SK-N-SH treated with all-trans-retinoic acid at 6 μM for 48 hours (cell line): ENCODE measurements at regions not wholly inside any gene's neighbourhood (a gene's known extent, or its start where the extent isn't known, plus 50 kb on each side); places are given as distances from the start of the nearest gene placed in this dataset.

Experiments used
- ATAC-seq: fragments of 200-7000 bp; cut with Tn5 transposase; 3 replicates; pipeline ENCODE4 v1.9.1; 2020; ENCODE audit warnings: mild to moderate bottlenecking, moderate library complexity
- ARNTL ChIP-seq: fragments of 450-650 bp; formaldehyde crosslinking; IDR thresholded peaks from 2 replicates; pipeline ENCODE4 v1.5.0; 2020; ENCODE audit warnings: low read depth, mild to moderate bottlenecking, moderate library complexity, borderline replicate concordance
- BACH2 ChIP-seq: fragments of 250-450 bp; sonication (Bioruptor Pico); IDR thresholded peaks from 2 replicates; pipeline ENCODE4 v1.9.0; 2021; ENCODE audit warnings: mild to moderate bottlenecking, borderline replicate concordance
- CREB5 ChIP-seq: fragments of 250-450 bp; sonication (Bioruptor Pico); IDR thresholded peaks from 2 replicates; pipeline ENCODE4 v1.5.1; 2020; ENCODE audit warnings: low read depth, mild to moderate bottlenecking, moderate library complexity
- CSDC2 ChIP-seq: fragments of 250-450 bp; sonication (Bioruptor Pico); IDR thresholded peaks from 2 replicates; pipeline ENCODE4 v1.5.0; 2020; ENCODE audit warnings: mild to moderate bottlenecking, moderate library complexity
- ESRRG ChIP-seq: fragments of 250-450 bp; sonication (Bioruptor Pico); IDR thresholded peaks from 2 replicates; pipeline ENCODE4 v1.6.1; 2021; ENCODE audit warnings: mild to moderate bottlenecking
- GLIS3 ChIP-seq: fragments of 250-450 bp; sonication (Bioruptor Pico); IDR thresholded peaks from 2 replicates; pipeline ENCODE4 v1.5.0; 2020; ENCODE audit warnings: mild to moderate bottlenecking, moderate library complexity
- ISL1 ChIP-seq: fragments of 250-450 bp; sonication (Bioruptor Pico); IDR thresholded peaks from 2 replicates; pipeline ENCODE4 v2.1.2; 2022; ENCODE audit warnings: mild to moderate bottlenecking, moderate library complexity
- OSR1 ChIP-seq: fragments of 250-450 bp; sonication (Bioruptor Pico); IDR thresholded peaks from 2 replicates; pipeline ENCODE4 v1.8.0; 2022; ENCODE audit warnings: moderate library complexity, mild to moderate bottlenecking, inconsistent platforms
- PATZ1 ChIP-seq: fragments of 250-450 bp; sonication (Bioruptor Pico); IDR thresholded peaks from 2 replicates; pipeline ENCODE4 v1.8.0; 2020; ENCODE audit warnings: mild to moderate bottlenecking, moderate library complexity, borderline replicate concordance
- POU6F1 ChIP-seq: fragments of 250-450 bp; sonication (Bioruptor Pico); IDR thresholded peaks from 2 replicates; pipeline ENCODE4 v1.8.0; 2021; ENCODE audit warnings: low read depth, mild to moderate bottlenecking, moderate library complexity, borderline replicate concordance
- PPARA ChIP-seq: fragments of 250-450 bp; sonication (Bioruptor Pico); IDR thresholded peaks from 2 replicates; pipeline ENCODE4 v1.5.0; 2020; ENCODE audit warnings: mild to moderate bottlenecking, borderline replicate concordance
- RARB ChIP-seq: fragments of 250-450 bp; sonication (Bioruptor Pico); IDR thresholded peaks from 2 replicates; pipeline ENCODE4 v1.8.0; 2021; ENCODE audit warnings: mild to moderate bottlenecking, moderate library complexity
- SNAI2 ChIP-seq: fragments of 250-450 bp; sonication (Bioruptor Pico); IDR thresholded peaks from 2 replicates; pipeline ENCODE4 v1.5.0; 2020; ENCODE audit warnings: mild to moderate bottlenecking, moderate library complexity
- TCF4 ChIP-seq: fragments of 250-450 bp; sonication (Bioruptor Pico); IDR thresholded peaks from 2 replicates; pipeline ENCODE4 v1.8.0; 2021; ENCODE audit warnings: mild to moderate bottlenecking, moderate library complexity, borderline replicate concordance
- TOX ChIP-seq: fragments of 250-450 bp; sonication (Bioruptor Pico); IDR thresholded peaks from 2 replicates; pipeline ENCODE4 v1.8.0; 2021; ENCODE audit warnings: mild to moderate bottlenecking, moderate library complexity, borderline replicate concordance
- TSHZ2 ChIP-seq: fragments of 250-450 bp; sonication (Bioruptor Pico); IDR thresholded peaks from 2 replicates; pipeline ENCODE4 v1.5.0; 2020; ENCODE audit warnings: mild to moderate bottlenecking, moderate library complexity
- ZC3H10 ChIP-seq: fragments of 250-450 bp; sonication (Bioruptor Pico); IDR thresholded peaks from 2 replicates; pipeline ENCODE4 v1.5.1; 2021; ENCODE audit warnings: mild to moderate bottlenecking, moderate library complexity
- ZFP3 ChIP-seq: fragments of 250-450 bp; sonication (Bioruptor Pico); IDR thresholded peaks from 2 replicates; pipeline ENCODE4 v1.5.0; 2020; ENCODE audit warnings: mild to moderate bottlenecking, moderate library complexity
- ZFP30 ChIP-seq: fragments of 450-650 bp; formaldehyde crosslinking; IDR thresholded peaks from 2 replicates; pipeline ENCODE4 v1.5.0; 2022; ENCODE audit warnings: mild to moderate bottlenecking, moderate library complexity
- ZNF565 ChIP-seq: fragments of 450-650 bp; formaldehyde crosslinking; conservative IDR thresholded peaks from 2 replicates; pipeline ENCODE4 v1.5.0; 2020; ENCODE audit warnings: low read depth, mild to moderate bottlenecking, moderate library complexity
- ZNF70 ChIP-seq: fragments of 450-650 bp; formaldehyde crosslinking; IDR thresholded peaks from 2 replicates; pipeline ENCODE4 v1.5.0; 2020; ENCODE audit warnings: mild to moderate bottlenecking, moderate library complexity
- ZNF8 ChIP-seq: fragments of 450-650 bp; formaldehyde crosslinking; IDR thresholded peaks from 2 replicates; pipeline ENCODE4 v1.5.0; 2020; ENCODE audit warnings: mild to moderate bottlenecking, moderate library complexity

- no peak for ATAC-seq
- TF ChIP-seq TOX (CRISPR knock-in tag) (no peak), BACH2 (no peak), SNAI2 (no peak), ZFP3 (no peak), POU6F1 (CRISPR knock-in tag) (no peak)
These were observed 1384.1 kb downstream of the UQCRFS1 start for GRCh38 chr19:27828829-27829228.

- no peak for ATAC-seq
- TF ChIP-seq RARB (no peak), ZFP30 (CRISPR knock-in tag) (no peak), ZFP3 (no peak), PPARA (CRISPR knock-in tag) (no peak)
- TF ChIP-seq, all 23 proteins: peak for 0
These were observed 1388.8 kb downstream of the UQCRFS1 start for GRCh38 chr19:27824108-27824507.

GRCh38 chr19:27822336-27822735 is 1390.6 kb downstream of the UQCRFS1 start:
- TF ChIP-seq TCF4 (CRISPR knock-in tag) (no peak), OSR1 (CRISPR knock-in tag) (no peak), CREB5 (no peak), TOX (CRISPR knock-in tag) (no peak), ZNF70 (no peak), PPARA (CRISPR knock-in tag) (no peak), ARNTL (CRISPR knock-in tag) (no peak), ZFP30 (CRISPR knock-in tag) (no peak), ZNF8 (no peak), ZC3H10 (CRISPR knock-in tag) (no peak), ZFP3 (no peak)
- TF ChIP-seq, all 23 proteins: peak for 0
- ATAC-seq, result no peak

GRCh38 chr19:27821418-27822018 is 1391.4 kb downstream of the UQCRFS1 start:
- TF ChIP-seq POU6F1 (CRISPR knock-in tag), result no peak
- TF ChIP-seq CSDC2, result no peak
- TF ChIP-seq ISL1 (CRISPR knock-in tag), result no peak
- no peak for TF ChIP-seq TCF4 (CRISPR knock-in tag)
- TF ChIP-seq ZNF565, result no peak
- no peak for TF ChIP-seq GLIS3 (CRISPR knock-in tag)
- TF ChIP-seq ESRRG (CRISPR knock-in tag), result no peak
- no peak for TF ChIP-seq ZNF70
- TF ChIP-seq ZFP30 (CRISPR knock-in tag), result no peak
- no peak for TF ChIP-seq TSHZ2
- TF ChIP-seq TOX (CRISPR knock-in tag), result no peak
- TF ChIP-seq ZFP3, result no peak
- TF ChIP-seq RARB, result no peak
- TF ChIP-seq PATZ1 (CRISPR knock-in tag), result no peak
- TF ChIP-seq SNAI2, result no peak
- no peak for TF ChIP-seq ARNTL (CRISPR knock-in tag)
- TF ChIP-seq OSR1 (CRISPR knock-in tag), result no peak
- TF ChIP-seq, all 23 proteins: peak for 0
- no peak for ATAC-seq
